ENCODE measurements at regions not wholly inside any gene's neighbourhood (a gene's known extent, or its start where the extent isn't known, plus 50 kb on each side); places are given as distances from the start of the nearest gene placed in this dataset.

DNA sequence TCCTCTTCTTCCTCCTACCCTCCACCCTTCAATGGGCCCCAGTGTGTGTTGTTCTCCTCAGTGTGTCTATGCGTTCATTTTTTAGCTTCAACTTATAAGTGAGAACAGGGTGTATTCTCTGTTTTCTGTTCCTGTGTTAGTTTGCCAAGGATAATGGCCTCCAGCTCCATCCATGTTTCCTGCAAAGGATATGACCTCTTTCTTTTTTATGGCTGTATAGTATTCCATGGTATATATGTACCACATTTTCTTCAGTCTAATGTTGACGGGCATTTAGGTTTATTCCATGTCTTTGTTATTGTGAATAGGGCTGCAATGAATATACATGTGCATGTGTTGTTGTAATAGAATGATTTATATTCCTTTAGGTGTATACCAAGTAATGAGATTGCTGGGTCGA, 634.9 kb upstream of the SEMA6A start:
- Mint-ChIP-seq H3K4me3 (no peak overlapping the region), H3K4me1 (peaks cover 26% of the 10 kb centered on the region), H3K27me3 (ENCODE audit: insufficient read depth, low read depth, poor library complexity) (no peaks in the 10 kb centered on the region), H3K36me3 (ENCODE audit: low read depth) (peaks cover 8% of the 10 kb centered on the region; the same call in 2 of the 3 replicates), H3K27ac (no peak overlapping the region), H3K9me3 (peaks cover 9% of the 10 kb centered on the region; the same call in 2 of the 3 replicates)
- Histone ChIP-seq H3K4me2 (no peak overlapping the region), H3K36me3 (ENCODE audit: insufficient read depth) (0 out of 2 replicates have a peak, but pooled peaks cover 5% of the 10 kb centered on the region), H4K20me1 (replicated peaks; ENCODE audit: insufficient read depth) (no peaks in the 10 kb centered on the region), H3K27me3 (ENCODE audit: insufficient read depth) (no peaks in the 10 kb centered on the region), H3K27ac (ENCODE audit: low read depth) (no peak overlapping the region), H3K4me1 (ENCODE audit: insufficient read depth) (peaks cover 14% of the 10 kb centered on the region), H3F3A (replicated peaks; ENCODE audit: low read depth) (no peaks in the 10 kb centered on the region), H3K4me3 (no peak overlapping the region), H2AFZ (no peak overlapping the region), H3K9me2 (ENCODE audit: insufficient read depth) (0 out of 2 replicates have a peak, but pooled peaks cover 18% of the 10 kb centered on the region), H3K79me2 (replicated peaks; ENCODE audit: insufficient read depth) (no peaks in the 10 kb centered on the region)
- TF ChIP-seq, protein P1, sequence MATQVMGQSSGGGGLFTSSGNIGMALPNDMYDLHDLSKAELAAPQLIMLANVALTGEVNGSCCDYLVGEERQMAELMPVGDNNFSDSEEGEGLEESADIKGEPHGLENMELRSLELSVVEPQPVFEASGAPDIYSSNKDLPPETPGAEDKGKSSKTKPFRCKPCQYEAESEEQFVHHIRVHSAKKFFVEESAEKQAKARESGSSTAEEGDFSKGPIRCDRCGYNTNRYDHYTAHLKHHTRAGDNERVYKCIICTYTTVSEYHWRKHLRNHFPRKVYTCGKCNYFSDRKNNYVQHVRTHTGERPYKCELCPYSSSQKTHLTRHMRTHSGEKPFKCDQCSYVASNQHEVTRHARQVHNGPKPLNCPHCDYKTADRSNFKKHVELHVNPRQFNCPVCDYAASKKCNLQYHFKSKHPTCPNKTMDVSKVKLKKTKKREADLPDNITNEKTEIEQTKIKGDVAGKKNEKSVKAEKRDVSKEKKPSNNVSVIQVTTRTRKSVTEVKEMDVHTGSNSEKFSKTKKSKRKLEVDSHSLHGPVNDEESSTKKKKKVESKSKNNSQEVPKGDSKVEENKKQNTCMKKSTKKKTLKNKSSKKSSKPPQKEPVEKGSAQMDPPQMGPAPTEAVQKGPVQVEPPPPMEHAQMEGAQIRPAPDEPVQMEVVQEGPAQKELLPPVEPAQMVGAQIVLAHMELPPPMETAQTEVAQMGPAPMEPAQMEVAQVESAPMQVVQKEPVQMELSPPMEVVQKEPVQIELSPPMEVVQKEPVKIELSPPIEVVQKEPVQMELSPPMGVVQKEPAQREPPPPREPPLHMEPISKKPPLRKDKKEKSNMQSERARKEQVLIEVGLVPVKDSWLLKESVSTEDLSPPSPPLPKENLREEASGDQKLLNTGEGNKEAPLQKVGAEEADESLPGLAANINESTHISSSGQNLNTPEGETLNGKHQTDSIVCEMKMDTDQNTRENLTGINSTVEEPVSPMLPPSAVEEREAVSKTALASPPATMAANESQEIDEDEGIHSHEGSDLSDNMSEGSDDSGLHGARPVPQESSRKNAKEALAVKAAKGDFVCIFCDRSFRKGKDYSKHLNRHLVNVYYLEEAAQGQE (IDR thresholded peaks at IDR 0.05; ENCODE audit: unreplicated experiment) = no peak
- TF ChIP-seq, protein P2, sequence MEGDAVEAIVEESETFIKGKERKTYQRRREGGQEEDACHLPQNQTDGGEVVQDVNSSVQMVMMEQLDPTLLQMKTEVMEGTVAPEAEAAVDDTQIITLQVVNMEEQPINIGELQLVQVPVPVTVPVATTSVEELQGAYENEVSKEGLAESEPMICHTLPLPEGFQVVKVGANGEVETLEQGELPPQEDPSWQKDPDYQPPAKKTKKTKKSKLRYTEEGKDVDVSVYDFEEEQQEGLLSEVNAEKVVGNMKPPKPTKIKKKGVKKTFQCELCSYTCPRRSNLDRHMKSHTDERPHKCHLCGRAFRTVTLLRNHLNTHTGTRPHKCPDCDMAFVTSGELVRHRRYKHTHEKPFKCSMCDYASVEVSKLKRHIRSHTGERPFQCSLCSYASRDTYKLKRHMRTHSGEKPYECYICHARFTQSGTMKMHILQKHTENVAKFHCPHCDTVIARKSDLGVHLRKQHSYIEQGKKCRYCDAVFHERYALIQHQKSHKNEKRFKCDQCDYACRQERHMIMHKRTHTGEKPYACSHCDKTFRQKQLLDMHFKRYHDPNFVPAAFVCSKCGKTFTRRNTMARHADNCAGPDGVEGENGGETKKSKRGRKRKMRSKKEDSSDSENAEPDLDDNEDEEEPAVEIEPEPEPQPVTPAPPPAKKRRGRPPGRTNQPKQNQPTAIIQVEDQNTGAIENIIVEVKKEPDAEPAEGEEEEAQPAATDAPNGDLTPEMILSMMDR (conservative IDR thresholded peaks at IDR 0.05; ENCODE audit: low read depth in 2 of 2) = no peak
- TF ChIP-seq NANOG (IDR thresholded peaks at IDR 0.05; ENCODE audit: borderline replicate concordance) (no peak), ZNF114 (CRISPR knock-in tag; IDR thresholded peaks at IDR 0.05) (no peak)
- TF ChIP-seq, protein P3, sequence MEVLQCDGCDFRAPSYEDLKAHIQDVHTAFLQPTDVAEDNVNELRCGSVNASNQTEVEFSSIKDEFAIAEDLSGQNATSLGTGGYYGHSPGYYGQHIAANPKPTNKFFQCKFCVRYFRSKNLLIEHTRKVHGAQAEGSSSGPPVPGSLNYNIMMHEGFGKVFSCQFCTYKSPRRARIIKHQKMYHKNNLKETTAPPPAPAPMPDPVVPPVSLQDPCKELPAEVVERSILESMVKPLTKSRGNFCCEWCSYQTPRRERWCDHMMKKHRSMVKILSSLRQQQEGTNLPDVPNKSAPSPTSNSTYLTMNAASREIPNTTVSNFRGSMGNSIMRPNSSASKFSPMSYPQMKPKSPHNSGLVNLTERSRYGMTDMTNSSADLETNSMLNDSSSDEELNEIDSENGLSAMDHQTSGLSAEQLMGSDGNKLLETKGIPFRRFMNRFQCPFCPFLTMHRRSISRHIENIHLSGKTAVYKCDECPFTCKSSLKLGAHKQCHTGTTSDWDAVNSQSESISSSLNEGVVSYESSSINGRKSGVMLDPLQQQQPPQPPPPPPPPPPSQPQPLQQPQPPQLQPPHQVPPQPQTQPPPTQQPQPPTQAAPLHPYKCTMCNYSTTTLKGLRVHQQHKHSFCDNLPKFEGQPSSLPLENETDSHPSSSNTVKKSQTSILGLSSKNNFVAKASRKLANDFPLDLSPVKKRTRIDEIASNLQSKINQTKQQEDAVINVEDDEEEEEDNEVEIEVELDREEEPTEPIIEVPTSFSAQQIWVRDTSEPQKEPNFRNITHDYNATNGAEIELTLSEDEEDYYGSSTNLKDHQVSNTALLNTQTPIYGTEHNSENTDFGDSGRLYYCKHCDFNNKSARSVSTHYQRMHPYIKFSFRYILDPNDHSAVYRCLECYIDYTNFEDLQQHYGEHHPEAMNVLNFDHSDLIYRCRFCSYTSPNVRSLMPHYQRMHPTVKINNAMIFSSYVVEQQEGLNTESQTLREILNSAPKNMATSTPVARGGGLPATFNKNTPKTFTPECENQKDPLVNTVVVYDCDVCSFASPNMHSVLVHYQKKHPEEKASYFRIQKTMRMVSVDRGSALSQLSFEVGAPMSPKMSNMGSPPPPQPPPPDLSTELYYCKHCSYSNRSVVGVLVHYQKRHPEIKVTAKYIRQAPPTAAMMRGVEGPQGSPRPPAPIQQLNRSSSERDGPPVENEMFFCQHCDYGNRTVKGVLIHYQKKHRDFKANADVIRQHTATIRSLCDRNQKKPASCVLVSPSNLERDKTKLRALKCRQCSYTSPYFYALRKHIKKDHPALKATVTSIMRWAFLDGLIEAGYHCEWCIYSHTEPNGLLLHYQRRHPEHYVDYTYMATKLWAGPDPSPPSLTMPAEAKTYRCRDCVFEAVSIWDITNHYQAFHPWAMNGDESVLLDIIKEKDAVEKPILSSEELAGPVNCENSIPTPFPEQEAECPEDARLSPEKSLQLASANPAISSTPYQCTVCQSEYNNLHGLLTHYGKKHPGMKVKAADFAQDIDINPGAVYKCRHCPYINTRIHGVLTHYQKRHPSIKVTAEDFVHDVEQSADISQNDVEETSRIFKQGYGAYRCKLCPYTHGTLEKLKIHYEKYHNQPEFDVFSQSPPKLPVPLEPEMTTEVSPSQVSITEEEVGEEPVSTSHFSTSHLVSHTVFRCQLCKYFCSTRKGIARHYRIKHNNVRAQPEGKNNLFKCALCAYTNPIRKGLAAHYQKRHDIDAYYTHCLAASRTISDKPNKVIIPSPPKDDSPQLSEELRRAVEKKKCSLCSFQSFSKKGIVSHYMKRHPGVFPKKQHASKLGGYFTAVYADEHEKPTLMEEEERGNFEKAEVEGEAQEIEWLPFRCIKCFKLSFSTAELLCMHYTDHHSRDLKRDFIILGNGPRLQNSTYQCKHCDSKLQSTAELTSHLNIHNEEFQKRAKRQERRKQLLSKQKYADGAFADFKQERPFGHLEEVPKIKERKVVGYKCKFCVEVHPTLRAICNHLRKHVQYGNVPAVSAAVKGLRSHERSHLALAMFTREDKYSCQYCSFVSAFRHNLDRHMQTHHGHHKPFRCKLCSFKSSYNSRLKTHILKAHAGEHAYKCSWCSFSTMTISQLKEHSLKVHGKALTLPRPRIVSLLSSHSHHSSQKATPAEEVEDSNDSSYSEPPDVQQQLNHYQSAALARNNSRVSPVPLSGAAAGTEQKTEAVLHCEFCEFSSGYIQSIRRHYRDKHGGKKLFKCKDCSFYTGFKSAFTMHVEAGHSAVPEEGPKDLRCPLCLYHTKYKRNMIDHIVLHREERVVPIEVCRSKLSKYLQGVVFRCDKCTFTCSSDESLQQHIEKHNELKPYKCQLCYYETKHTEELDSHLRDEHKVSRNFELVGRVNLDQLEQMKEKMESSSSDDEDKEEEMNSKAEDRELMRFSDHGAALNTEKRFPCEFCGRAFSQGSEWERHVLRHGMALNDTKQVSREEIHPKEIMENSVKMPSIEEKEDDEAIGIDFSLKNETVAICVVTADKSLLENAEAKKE (CRISPR knock-in tag; IDR thresholded peaks at IDR 0.05) = no peak
- DNase-seq (ENCODE audit: low spot score) = no peak
- no peak for ATAC-seq

Data from GM23338 (cell line).